ENCODE measurements at regions not wholly inside any gene's neighbourhood (a gene's known extent, or its start where the extent isn't known, plus 50 kb on each side); places are given as distances from the start of the nearest gene placed in this dataset.

DNA sequence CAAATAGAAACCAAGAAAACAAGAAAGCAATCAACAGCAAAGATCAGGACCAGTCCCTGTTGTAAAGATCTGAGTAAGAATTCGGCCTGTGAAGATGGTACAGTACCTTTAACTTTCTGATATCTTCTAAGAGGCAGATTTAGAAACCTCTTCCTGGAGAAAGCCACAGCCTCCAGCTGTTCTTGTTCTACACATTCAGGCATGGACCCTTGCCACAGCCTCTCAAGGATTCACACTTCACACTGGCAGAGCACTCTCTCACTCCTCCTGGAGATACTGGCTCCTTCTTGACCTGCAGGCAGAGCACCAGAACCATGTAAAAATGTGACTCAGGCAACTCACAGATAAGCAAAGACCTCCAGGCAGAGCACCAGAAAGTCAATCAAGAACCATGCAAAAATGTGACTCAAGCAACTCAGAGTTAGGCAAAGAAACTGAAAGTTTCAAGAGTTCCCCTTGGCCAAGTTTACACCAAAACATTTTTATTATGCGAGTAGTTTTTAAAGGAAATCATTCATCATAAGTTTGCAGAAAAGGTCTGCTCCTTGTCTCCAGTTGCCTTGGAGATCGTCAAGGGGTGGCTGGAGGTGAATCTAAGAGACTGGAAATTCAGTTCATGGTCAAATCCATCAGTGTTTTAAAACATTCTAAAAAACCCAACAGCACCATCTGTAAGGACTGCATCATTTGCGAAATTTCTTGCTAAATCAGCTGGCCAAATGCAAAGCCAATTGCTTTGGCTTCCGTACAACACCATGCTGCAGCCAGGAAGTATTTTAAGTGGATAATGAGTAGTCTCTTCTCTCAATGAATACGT, 119.3 kb upstream of the MDM1 start:
- peak; percentile 94 for DNase-seq

DNA sequence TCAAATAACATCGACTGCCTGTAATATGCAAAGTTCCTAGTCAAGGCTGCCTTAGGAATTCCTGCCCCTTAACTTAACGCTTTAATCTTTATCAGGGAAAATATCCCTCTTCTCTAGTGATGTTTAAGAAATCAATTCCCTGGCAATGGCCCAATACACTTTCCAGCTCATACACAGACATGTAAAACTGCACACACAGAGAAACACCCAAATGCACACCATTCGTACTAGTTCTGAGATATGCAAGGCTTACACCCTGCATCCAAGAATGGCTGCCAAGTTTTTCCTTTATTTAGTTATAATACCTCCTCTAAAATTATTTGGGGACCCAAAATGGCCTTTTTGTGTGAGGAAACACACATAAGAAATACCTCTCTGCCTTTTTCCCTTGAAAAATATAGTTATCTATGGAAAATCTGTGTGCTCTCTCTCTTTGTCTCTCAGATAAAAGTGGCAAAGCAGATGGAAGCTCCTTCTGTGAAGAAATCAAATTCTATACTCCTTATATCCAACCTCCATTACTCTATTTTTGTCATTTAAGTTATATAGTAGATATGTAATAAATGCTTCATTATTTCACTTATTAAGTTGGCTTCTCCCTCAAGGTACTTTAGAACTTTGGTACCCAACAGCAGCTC, 120.0 kb upstream of the MDM1 start:
- DNase-seq = no peak

DNA sequence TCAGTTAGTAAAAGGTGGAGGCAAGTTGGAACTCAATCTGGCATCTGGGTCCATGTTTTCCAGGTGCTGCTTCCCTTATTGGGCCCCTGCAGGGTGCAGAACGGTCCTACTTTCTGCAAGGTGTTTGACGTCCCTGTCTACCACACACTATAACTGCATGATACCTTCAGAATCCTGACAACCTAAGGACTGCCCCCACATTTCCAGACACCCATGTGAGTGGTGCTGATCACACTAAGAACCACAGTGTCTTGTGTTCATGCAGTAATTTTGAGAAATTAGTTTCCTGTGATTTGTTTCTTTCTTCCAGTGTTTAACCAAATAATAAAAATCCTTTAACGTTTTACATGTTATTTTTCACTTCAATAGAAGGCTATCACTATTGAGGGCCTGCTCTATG, 121.1 kb upstream of the MDM1 start:
- no peak for DNase-seq

DNA sequence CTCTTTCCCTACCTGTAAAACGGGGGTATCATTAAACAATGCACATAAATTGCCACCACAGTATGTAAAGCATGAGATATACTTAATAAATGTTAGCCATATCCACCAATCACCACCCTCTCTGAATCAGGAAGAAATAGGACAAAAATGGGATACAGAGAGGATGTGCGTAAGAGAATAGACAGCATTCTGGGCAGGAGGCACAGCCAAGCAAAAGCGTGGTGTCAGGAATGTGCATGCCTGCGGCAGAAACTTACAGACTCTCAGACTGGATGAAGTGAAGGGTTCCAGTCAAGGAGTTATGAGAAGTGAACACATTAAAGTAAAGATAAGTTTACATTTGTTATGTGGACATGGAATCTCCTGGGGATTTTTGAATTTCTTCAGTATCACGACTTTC, 121.7 kb upstream of the MDM1 start:
- DNase-seq = peak; percentile 42

- DNase-seq = no peak
Observed at GRCh38 chr12:68454892-68455291, 122.7 kb upstream of the MDM1 start.

- DNase-seq = no peak
Observed at GRCh38 chr12:68455691-68456345, 123.7 kb upstream of the MDM1 start.

GRCh38 chr12:68458866-68459265, 126.7 kb upstream of the MDM1 start:
- no peak for DNase-seq

- DNase-seq = no peak
Observed at GRCh38 chr12:68460236-68460635, 128.1 kb upstream of the MDM1 start.

DNA sequence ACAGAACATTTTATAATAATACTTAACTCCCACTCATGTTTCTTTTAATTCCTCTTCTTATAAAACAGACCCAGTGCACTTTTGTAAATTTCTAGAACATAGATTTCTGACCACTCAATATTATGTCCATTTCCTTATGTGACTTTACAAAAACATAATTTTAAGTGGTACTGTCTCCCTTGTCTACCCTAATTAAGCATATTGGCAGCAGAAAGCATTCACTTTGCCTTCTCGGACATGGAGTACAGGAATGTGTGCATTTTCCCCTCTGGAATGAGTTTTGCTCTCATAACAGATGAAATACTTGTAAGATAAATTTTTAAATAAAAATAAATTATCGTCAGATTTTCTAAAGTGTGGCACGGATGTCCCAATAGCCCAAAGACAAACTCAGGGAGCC, 129.5 kb upstream of the MDM1 start:
- no peak for DNase-seq

- DNase-seq = no peak
Observed at GRCh38 chr12:68462803-68463202, 130.6 kb upstream of the MDM1 start.

DNA sequence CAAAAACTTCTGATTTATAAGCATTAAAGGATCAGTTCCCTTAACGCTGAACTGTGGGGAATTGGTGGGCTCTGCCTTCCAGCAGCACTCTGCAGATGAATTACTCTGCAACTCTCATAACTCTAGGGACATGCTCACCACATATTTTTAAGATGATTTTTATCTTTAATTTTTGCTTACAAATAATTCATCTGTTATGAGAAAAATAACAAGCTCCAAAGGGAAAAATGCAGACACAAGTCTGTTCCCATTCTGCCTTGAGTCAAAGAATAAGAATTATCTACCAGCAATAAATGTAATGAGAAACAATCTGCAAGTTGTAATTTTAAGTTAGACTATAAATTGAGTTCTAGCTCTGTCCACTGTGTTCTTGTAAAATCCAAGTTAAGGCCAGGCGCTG, 133.1 kb upstream of the MDM1 start:
- DNase-seq = no peak

DNA sequence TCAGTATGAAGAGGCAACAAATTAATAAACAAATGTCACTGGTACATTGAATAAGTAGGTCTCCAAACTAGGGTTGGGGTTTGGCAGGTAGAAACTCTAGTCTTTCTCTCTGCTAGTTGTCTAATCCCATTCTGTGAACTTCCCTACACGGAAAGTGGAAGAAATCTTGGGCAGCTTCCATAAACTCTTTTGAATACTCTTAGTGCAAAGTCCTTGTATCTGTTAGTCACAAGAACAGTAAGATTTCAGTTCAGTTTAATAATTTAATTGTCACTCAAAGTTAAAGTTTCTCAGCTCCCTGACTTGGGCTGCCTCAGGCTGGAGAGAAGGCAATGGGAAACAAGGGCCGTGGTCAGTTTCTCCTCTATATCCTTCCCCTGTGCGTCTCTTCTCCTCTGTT, 135.4 kb upstream of the MDM1 start:
- no peak for DNase-seq

DNA sequence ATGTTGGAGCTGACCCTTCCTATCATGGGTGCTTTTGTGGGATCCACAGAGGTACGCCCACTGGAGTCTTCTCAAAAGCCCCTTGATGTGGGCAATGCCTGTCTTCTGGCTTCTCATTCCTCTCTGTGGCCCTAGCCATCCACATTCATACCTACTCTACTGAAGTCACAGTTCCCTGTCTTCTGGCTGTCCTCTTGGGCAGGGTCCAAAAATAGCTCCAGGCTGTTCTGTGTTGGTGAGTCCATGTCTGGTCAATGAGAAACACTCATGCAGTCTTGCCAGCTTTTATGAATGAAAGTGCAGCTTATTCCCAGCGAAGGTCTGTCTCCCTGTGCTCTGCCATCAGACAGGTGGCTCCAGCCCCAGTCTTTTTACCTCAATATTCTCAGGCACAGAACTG, 135.9 kb upstream of the MDM1 start:
- DNase-seq = peak; percentile 40

DNA sequence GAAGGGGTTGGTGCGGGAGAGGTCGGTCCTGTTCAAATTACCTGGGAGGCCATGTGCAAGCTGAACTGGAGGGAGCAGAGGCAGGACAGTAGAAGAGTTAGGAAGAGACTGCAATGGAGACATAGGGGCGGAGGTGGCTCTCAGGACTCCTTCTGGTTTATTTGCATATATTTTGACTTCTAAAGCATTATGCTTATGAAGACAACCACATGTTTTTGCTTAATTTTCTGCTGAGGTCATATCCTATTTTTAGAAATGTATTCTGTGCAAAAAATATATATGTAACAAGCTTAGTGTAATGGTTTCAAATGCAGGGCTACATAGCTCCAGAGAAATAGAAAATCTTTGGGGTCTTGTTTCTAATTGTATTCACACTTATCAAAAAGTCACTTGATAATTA, 137.0 kb upstream of the MDM1 start:
- DNase-seq = peak; percentile 31

GRCh38 chr12:68470664-68471328, 138.6 kb upstream of the MDM1 start:
- DNase-seq = no peak

DNA sequence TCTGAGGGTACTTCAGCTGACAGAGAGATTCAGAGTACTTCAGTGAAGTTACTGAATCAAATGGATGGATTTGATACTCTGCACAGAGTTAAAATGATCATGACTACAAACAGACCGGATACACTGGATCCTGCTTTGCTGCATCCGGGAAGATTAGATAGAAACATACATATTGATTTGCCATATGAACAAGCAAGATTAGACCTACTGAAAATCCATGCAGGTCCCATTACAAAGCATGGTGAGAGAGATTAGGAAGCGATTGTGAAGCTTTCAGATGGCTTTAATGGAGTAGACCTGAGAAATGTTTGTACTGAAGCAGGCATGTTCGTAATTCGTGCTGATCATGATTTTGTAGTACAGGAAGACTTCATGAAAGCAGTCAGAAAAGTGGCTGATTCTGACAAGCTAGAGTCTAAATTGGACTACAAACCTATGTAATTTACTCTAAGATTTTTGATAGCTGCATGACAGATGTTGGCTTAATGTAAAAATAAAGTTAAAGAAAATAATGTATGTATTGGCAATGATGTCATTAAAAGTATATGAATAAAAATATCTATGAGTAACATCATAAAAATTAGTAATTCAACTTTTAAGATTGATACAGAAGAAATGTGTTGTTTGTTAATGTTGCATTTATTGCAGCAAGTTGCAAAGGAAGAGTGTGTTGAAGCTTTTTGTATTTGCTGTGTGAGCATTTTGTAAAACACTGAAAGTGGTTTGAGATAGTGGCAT, 136.1 kb upstream of the RAP1B start:
- DNase-seq = no peak

GRCh38 chr12:68476794-68477193, 133.9 kb upstream of the RAP1B start:
- no peak for DNase-seq

DNA sequence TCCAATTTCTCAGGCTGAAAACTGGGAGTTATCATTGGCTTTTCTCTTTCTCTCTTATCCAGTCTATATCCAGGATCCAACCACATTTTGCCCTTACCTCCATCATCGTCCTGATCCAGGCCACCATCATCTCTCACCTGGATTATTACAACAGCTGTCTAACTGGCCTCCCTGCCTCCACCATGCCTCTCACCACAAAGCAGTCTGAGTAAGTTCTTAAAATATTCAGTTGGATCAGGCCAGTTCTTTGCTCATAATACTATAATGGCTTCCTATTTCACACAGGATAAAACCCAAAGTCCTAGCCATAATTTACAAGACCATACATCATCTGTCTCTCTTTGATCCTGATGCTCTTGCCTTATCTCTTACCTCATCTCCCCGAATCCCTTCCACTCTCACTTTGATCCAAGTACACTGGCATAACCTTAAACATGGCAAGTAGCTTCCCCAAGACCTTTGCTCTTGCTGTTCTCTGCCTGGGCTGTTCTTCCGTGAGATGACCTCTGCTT, 133.4 kb upstream of the RAP1B start:
- peak; percentile 40 for DNase-seq

DNA sequence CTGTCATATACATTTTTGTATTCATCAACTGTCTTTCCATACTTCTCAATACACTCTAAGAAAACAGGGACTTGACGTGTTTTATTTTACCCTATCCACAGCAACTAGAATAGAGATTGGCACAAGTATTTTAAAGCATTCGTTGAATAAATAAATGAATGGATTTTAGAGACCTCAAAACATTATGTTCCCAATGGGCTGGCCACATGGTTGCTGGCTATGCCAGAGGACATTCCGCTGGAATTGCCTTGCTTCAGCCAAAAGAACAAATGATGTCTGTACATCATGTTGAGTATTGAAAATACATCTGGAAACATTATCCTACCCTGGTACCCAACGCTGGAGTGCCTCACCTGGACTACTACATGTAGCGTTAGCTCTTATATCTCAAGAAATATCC, 132.8 kb upstream of the RAP1B start:
- no peak for DNase-seq

DNA sequence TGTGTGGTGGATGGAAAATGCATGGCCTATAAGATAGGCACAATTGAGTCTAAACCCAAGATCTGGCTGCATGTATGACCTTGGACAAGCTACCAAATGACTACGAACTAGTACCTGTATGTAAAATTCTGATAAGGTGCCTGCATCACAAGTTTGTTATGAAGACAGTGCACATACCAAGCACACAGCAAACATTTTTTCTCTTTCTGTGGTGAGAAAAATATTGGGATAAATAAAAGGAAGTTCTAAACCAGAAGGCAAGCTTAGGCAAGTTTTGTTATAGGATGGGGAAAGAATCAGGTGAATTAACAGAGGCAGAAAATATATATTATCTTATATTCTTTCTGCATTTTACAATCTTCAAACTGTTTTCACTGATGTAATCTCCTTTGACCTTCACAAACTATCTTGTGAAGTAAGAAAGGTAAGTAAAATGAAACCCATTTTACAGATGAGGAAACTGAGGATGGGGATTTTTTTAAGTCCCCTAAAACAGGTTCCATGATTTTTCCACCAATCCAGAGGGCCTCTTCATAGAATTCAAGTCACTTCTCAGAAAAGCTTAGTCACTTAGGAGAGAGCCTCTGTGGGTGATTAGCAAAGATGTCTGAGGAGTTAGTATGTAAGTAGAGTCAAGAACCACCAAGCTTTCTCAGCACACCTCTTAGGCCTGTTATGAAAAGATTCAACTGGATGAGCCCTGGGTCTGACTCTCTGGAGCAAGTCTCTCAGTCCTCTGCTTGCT, 132.0 kb upstream of the RAP1B start:
- DNase-seq = no peak

GRCh38 chr12:68479261-68479895, 131.3 kb upstream of the RAP1B start:
- peak; percentile 94 for DNase-seq
